H1 (cell line): ENCODE measurements at regions not wholly inside any gene's neighbourhood (a gene's known extent, or its start where the extent isn't known, plus 50 kb on each side); places are given as distances from the start of the nearest gene placed in this dataset.

ENCODE experiments used
- TF ChIP-seq, protein P1 (sequence below): fragments of 300-600 bp; sonication (generic); IDR thresholded peaks from 2 replicates; pipeline ENCODE4 v1.7.1; 2012; ENCODE audit warnings: low read length, moderate library complexity, mild to moderate bottlenecking, inconsistent platforms; ENCODE audit not compliant: insufficient replicate concordance

DNA sequence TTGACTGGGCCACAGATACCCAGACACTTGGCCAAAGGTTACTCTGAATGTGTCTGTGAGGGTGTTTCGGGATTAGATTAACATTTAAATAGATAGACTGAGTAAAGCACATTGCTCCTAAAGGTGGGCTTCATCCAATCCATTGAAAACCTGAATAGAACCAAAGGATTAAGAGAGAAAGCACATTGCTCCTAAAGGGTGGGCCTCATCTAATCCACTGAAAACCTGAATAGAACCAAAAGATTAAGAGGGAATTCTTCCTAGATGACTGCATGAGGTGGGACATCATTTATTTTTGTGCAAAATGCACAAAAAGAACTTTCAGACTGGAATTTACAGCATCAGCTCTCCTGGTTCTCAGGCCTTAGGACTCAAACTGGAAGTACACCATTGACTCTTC lies 351.2 kb upstream of the PCDH10 start (continued):
- TF ChIP-seq, protein P1, sequence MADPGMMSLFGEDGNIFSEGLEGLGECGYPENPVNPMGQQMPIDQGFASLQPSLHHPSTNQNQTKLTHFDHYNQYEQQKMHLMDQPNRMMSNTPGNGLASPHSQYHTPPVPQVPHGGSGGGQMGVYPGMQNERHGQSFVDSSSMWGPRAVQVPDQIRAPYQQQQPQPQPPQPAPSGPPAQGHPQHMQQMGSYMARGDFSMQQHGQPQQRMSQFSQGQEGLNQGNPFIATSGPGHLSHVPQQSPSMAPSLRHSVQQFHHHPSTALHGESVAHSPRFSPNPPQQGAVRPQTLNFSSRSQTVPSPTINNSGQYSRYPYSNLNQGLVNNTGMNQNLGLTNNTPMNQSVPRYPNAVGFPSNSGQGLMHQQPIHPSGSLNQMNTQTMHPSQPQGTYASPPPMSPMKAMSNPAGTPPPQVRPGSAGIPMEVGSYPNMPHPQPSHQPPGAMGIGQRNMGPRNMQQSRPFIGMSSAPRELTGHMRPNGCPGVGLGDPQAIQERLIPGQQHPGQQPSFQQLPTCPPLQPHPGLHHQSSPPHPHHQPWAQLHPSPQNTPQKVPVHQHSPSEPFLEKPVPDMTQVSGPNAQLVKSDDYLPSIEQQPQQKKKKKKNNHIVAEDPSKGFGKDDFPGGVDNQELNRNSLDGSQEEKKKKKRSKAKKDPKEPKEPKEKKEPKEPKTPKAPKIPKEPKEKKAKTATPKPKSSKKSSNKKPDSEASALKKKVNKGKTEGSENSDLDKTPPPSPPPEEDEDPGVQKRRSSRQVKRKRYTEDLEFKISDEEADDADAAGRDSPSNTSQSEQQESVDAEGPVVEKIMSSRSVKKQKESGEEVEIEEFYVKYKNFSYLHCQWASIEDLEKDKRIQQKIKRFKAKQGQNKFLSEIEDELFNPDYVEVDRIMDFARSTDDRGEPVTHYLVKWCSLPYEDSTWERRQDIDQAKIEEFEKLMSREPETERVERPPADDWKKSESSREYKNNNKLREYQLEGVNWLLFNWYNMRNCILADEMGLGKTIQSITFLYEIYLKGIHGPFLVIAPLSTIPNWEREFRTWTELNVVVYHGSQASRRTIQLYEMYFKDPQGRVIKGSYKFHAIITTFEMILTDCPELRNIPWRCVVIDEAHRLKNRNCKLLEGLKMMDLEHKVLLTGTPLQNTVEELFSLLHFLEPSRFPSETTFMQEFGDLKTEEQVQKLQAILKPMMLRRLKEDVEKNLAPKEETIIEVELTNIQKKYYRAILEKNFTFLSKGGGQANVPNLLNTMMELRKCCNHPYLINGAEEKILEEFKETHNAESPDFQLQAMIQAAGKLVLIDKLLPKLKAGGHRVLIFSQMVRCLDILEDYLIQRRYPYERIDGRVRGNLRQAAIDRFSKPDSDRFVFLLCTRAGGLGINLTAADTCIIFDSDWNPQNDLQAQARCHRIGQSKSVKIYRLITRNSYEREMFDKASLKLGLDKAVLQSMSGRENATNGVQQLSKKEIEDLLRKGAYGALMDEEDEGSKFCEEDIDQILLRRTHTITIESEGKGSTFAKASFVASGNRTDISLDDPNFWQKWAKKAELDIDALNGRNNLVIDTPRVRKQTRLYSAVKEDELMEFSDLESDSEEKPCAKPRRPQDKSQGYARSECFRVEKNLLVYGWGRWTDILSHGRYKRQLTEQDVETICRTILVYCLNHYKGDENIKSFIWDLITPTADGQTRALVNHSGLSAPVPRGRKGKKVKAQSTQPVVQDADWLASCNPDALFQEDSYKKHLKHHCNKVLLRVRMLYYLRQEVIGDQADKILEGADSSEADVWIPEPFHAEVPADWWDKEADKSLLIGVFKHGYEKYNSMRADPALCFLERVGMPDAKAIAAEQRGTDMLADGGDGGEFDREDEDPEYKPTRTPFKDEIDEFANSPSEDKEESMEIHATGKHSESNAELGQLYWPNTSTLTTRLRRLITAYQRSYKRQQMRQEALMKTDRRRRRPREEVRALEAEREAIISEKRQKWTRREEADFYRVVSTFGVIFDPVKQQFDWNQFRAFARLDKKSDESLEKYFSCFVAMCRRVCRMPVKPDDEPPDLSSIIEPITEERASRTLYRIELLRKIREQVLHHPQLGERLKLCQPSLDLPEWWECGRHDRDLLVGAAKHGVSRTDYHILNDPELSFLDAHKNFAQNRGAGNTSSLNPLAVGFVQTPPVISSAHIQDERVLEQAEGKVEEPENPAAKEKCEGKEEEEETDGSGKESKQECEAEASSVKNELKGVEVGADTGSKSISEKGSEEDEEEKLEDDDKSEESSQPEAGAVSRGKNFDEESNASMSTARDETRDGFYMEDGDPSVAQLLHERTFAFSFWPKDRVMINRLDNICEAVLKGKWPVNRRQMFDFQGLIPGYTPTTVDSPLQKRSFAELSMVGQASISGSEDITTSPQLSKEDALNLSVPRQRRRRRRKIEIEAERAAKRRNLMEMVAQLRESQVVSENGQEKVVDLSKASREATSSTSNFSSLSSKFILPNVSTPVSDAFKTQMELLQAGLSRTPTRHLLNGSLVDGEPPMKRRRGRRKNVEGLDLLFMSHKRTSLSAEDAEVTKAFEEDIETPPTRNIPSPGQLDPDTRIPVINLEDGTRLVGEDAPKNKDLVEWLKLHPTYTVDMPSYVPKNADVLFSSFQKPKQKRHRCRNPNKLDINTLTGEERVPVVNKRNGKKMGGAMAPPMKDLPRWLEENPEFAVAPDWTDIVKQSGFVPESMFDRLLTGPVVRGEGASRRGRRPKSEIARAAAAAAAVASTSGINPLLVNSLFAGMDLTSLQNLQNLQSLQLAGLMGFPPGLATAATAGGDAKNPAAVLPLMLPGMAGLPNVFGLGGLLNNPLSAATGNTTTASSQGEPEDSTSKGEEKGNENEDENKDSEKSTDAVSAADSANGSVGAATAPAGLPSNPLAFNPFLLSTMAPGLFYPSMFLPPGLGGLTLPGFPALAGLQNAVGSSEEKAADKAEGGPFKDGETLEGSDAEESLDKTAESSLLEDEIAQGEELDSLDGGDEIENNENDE, result no peak
